ENCODE measurements at regions not wholly inside any gene's neighbourhood (a gene's known extent, or its start where the extent isn't known, plus 50 kb on each side); places are given as distances from the start of the nearest gene placed in this dataset.
"Not testable (repeated sequence)": the region's sequence is repeated elsewhere in the genome, so short reads cannot be mapped to it uniquely, and the experiment has no call there.

DNA sequence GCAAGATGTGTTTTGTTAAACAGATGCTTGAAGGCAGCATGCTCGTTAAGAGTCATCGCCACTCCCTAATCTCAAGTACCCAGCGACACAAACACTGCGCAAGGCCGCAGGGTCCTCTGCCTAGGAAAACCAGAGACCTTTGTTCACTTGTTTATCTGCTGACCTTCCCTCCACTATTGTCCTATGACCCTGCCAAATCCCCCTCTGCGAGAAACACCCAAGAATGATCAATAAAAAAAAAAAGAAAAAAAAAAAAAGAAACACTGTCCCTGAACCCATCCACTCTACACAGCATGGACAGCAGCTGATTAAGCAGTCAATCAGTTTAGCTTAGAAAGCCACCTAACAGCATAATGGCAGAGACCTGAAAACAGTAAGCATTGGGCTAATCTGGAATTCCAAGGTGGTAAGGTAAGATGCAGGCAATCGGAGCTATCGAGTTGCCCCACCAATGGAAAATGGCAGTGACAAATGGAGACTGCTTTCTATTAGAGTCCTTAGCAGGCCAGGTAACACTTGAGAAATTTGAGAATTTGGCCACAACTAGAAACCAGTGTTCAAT lies 89.9 kb upstream of the FOXN3 start:
- not testable (repeated sequence) for TF ChIP-seq CTCF (IDR thresholded peaks at IDR 0.05 in 2 of 3, conservative IDR thresholded peaks at IDR 0.05 in 1 of 3; ENCODE audit: control insufficient read depth in 2 of 3, extremely low read depth in 1 of 3, insufficient read depth in 1 of 3, low read depth in 3 of 3, low read length in 3 of 3); POLR2AphosphoS5 (IDR thresholded peaks at IDR 0.05; ENCODE audit: low read length); RAD21 (IDR thresholded peaks at IDR 0.05; ENCODE audit: insufficient read depth, low read depth, low read length); CHD2 (IDR thresholded peaks at IDR 0.05; ENCODE audit: borderline replicate concordance, low read depth, low read length)

All from GM12878 (cell line).